Neuronal stem cell (in vitro differentiated cells): ENCODE measurements at regions not wholly inside any gene's neighbourhood (a gene's known extent, or its start where the extent isn't known, plus 50 kb on each side); places are given as distances from the start of the nearest gene placed in this dataset.

Experiments
- DNase-seq: peaks from one replicate; pipeline ENCODE4 v3.0.0-alpha.2; 2013; ENCODE audit warnings: low spot score
- H2AFZ ChIP-seq: one replicate; pipeline ENCODE4 v1.6.1; 2013; ENCODE audit warnings: mild to moderate bottlenecking, low read length, inconsistent platforms
- H2AK5ac ChIP-seq: 2 replicates; pipeline ENCODE4 v1.6.1; 2013; ENCODE audit warnings: low read depth, mild to moderate bottlenecking, inconsistent platforms, low read length, moderate library complexity, mixed read lengths
- H2BK120ac ChIP-seq: 2 replicates; pipeline ENCODE4 v1.6.1; 2013; ENCODE audit warnings: low read depth, mild to moderate bottlenecking, inconsistent platforms, low read length, moderate library complexity, mixed read lengths
- H2BK12ac ChIP-seq: one replicate; pipeline ENCODE4 v1.6.1; 2013; ENCODE audit warnings: low read length, inconsistent platforms
- H2BK15ac ChIP-seq: 2 replicates; pipeline ENCODE4 v1.6.1; 2013; ENCODE audit warnings: mild to moderate bottlenecking, low read length, inconsistent platforms, mixed read lengths
- H2BK5ac ChIP-seq: one replicate; pipeline ENCODE4 v1.6.1; 2013; ENCODE audit warnings: inconsistent platforms, mild to moderate bottlenecking, low read length, moderate library complexity
- H3K14ac ChIP-seq: one replicate; pipeline ENCODE4 v1.6.1; 2013; ENCODE audit warnings: low read length, inconsistent platforms
- H3K18ac ChIP-seq: 2 replicates; pipeline ENCODE4 v1.6.1; 2013; ENCODE audit warnings: low read length, inconsistent platforms
- H3K23ac ChIP-seq: 2 replicates; pipeline ENCODE4 v1.6.1; 2013; ENCODE audit warnings: low read depth, mild to moderate bottlenecking, mixed read lengths, low read length, inconsistent platforms; ENCODE audit not compliant: poor library complexity
- H3K27ac ChIP-seq: replicated peaks from 3 replicates; pipeline ENCODE4 v1.5.1; 2013; ENCODE audit warnings: low read length, inconsistent platforms
- H3K27me3 ChIP-seq, 3 experiments: 2 replicates each; pipeline ENCODE4 v1.6.1; 2013; ENCODE audit warnings: low read length in 3 of 3, mild to moderate bottlenecking in 2 of 3, inconsistent platforms in 1 of 3, low read depth in 1 of 3, mixed read lengths in 1 of 3, moderate library complexity in 1 of 3; ENCODE audit not compliant: control insufficient read depth in 3 of 3, insufficient read depth in 3 of 3
- H3K36me3 ChIP-seq, 2 donors: replicated peaks in 1 of 2; 2 replicates each; pipeline ENCODE4 v1.6.1; 2013; ENCODE audit warnings: low read length in 2 of 2; ENCODE audit not compliant: control insufficient read depth in 2 of 2, insufficient read depth in 2 of 2
- H3K4ac ChIP-seq: 2 replicates; pipeline ENCODE4 v1.6.1; 2013; ENCODE audit warnings: inconsistent platforms, mild to moderate bottlenecking, low read length, moderate library complexity
- H3K4me1 ChIP-seq, 2 donors: 1 replicate in 1 of 2; 2 replicates in 1 of 2; pipeline ENCODE4 v1.6.1; 2013; ENCODE audit warnings: low read length in 2 of 2, low read depth in 1 of 2; ENCODE audit not compliant: control insufficient read depth in 2 of 2, insufficient read depth in 1 of 2
- H3K4me2 ChIP-seq: one replicate; pipeline ENCODE4 v1.6.1; 2013; ENCODE audit warnings: mild to moderate bottlenecking, low read length, inconsistent platforms; ENCODE audit not compliant: insufficient read depth, poor library complexity, severe bottlenecking
- H3K4me3 ChIP-seq, 2 donors: 2 replicates each; pipeline ENCODE4 v1.5.1; 2013; ENCODE audit warnings: low read length in 2 of 2, mild to moderate bottlenecking in 2 of 2, inconsistent platforms in 1 of 2, moderate library complexity in 1 of 2
- H3K79me1 ChIP-seq: one replicate; pipeline ENCODE4 v1.6.1; 2013; ENCODE audit warnings: low read depth, mild to moderate bottlenecking, inconsistent platforms, low read length, moderate library complexity
- H3K9ac ChIP-seq: one replicate; pipeline ENCODE4 v1.6.1; 2013; ENCODE audit warnings: mild to moderate bottlenecking, low read depth, low read length, inconsistent platforms; ENCODE audit not compliant: poor library complexity
- H3K9me3 ChIP-seq, 2 donors: replicated peaks in 1 of 2; 2 replicates each; pipeline versions ENCODE3 to v1.6.1; 2013; ENCODE audit warnings: low read length in 2 of 2, mild to moderate bottlenecking in 2 of 2, inconsistent platforms in 1 of 2, low read depth in 1 of 2, mixed read lengths in 1 of 2, moderate library complexity in 1 of 2; ENCODE audit not compliant: control insufficient read depth in 2 of 2, insufficient read depth in 1 of 2
- H4K8ac ChIP-seq: one replicate; pipeline ENCODE4 v1.6.1; 2013; ENCODE audit warnings: low read depth, mild to moderate bottlenecking, inconsistent platforms, low read length, moderate library complexity
- H4K91ac ChIP-seq: one replicate; pipeline ENCODE4 v1.6.1; 2013; ENCODE audit warnings: low read length, low read depth, mild to moderate bottlenecking, inconsistent platforms; ENCODE audit not compliant: poor library complexity
- WGBS, 2 donors: extraction: QIAGEN DNeasy Blood & Tissue Kit; methylation state at CpG; one replicate each; pipeline ENCODE4 v1.1.7; 2013; ENCODE audit warnings: missing lambda C conversion rate in 2 of 2, mixed read lengths in 1 of 2; ENCODE audit not compliant: insufficient read length in 2 of 2, insufficient replicate concordance in 1 of 2; ENCODE audit errors: extremely low coverage in 2 of 2; 5-methylcytosine and 5-hydroxymethylcytosine counted together

DNA sequence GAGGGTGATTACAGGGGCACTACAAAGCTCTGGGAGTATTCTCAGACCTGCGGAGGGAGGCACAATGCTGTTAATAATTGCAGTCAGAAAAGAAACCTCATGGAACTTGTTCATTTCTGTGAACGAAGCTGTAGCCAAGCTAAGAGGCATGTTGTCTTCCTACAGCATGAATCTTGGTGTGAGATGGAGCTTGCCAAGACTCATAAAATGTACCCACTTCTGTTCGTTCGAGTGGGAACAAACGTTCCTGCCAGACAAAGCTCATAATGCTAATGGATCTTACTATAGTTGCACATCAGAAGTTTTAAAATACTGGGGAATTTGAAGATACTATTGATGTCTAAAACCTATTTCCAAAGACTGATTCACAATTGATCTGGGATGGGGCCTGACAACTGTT, 489.1 kb downstream of the ZEB2 start:
- Histone ChIP-seq H2BK15ac (no peak overlapping the region), H3K23ac (no peak overlapping the region), H3K4me1 (no peaks in the 10 kb centered on the region), H3K9me3 (no peaks in the 10 kb centered on the region), H4K91ac (no peak overlapping the region), H3K27me3 (no peaks in the 10 kb centered on the region), H3K9ac (no peak overlapping the region), H4K8ac (no peak overlapping the region), H2BK12ac (no peak overlapping the region), H3K36me3 (no peaks in the 10 kb centered on the region), H3K18ac (no peak overlapping the region), H3K27ac (no peak overlapping the region), H3K79me1 (no peaks in the 10 kb centered on the region), H3K4me2 (no peak overlapping the region), H2BK120ac (no peak overlapping the region), H3K14ac (no peak overlapping the region), H3K4me3 (no peak overlapping the region), H3K4ac (no peak overlapping the region), H2AFZ (no peak overlapping the region), H2BK5ac (no peak overlapping the region), H2AK5ac (no peak overlapping the region)
- no CpG with 5 or more reads among the region's 5 CpGs for WGBS, 2 donors
- DNase-seq: no peak

GRCh38 chr2:144027593-144027992, 492.3 kb downstream of the ZEB2 start:
- no CpG with 5 or more reads among the region's 4 CpGs for WGBS, 2 donors
- H2BK5ac ChIP-seq: no peak overlapping the region
- no peak overlapping the region for H3K14ac ChIP-seq
- H3K4me3 ChIP-seq: no peak overlapping the region
- H4K91ac ChIP-seq: no peak overlapping the region
- no peaks in the 10 kb centered on the region for H3K36me3 ChIP-seq
- H3K9ac ChIP-seq: no peak overlapping the region
- no peaks in the 10 kb centered on the region for H3K9me3 ChIP-seq
- H3K4me1 ChIP-seq: no peaks in the 10 kb centered on the region
- H3K23ac ChIP-seq: no peak overlapping the region
- no peaks in the 10 kb centered on the region for H3K27me3 ChIP-seq
- no peak overlapping the region for H3K27ac ChIP-seq
- H2AK5ac ChIP-seq: no peak overlapping the region
- no peak for DNase-seq
- H3K4ac ChIP-seq: no peak overlapping the region
- H4K8ac ChIP-seq: no peak overlapping the region
- no peak overlapping the region for H2BK120ac ChIP-seq
- no peak overlapping the region for H2BK15ac ChIP-seq
- no peak overlapping the region for H3K4me2 ChIP-seq
- no peaks in the 10 kb centered on the region for H3K79me1 ChIP-seq
- no peak overlapping the region for H2AFZ ChIP-seq
- H3K18ac ChIP-seq: no peak overlapping the region
- H2BK12ac ChIP-seq: no peak overlapping the region

- H4K8ac ChIP-seq: no peak overlapping the region
- WGBS, 2 donors: no CpG with 5 or more reads among the region's 1 CpG
Measured at GRCh38 chr2:144026753-144027152, 493.2 kb downstream of the ZEB2 start.

DNA sequence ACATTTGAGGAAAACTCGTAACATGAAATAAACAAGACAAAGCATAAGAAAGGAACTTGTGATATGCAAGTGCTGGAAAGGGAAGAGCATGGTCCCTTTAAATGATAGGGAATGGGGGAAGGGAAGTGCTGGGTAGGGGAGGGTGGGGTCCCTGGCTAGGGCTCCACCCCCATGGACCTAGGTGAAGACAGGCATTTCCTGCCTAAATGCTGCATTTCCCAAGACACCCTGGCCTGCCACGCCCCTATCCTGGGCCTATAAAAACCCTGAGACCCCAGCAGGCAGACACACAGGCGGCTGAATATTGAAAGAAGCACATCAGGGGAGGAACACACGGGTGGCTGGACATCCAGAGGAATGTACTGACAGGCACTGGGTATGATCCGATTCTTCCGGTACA, 499.9 kb downstream of the ZEB2 start:
- no peak overlapping the region for H2BK120ac ChIP-seq
- H4K8ac ChIP-seq: no peak overlapping the region
- H3K4me1 ChIP-seq: no peaks in the 10 kb centered on the region
- H2BK5ac ChIP-seq: no peak overlapping the region
- no peak overlapping the region for H3K4me3 ChIP-seq
- H3K9ac ChIP-seq: no peak overlapping the region
- H3K79me1 ChIP-seq: no peaks in the 10 kb centered on the region
- DNase-seq: no peak
- H3K14ac ChIP-seq: no peak overlapping the region
- no peak overlapping the region for H3K4ac ChIP-seq
- no peak overlapping the region for H2AFZ ChIP-seq
- no peak overlapping the region for H3K18ac ChIP-seq
- no peaks in the 10 kb centered on the region for H3K27me3 ChIP-seq
- no peak overlapping the region for H3K23ac ChIP-seq
- no peak overlapping the region for H2BK12ac ChIP-seq
- no CpG with 5 or more reads among the region's 6 CpGs for WGBS, 2 donors
- no peak overlapping the region for H2AK5ac ChIP-seq
- peaks cover 0 to 5% of the 10 kb centered on the region in 2 donors for H3K9me3 ChIP-seq
- no peak overlapping the region for H2BK15ac ChIP-seq
- H3K4me2 ChIP-seq: no peak overlapping the region
- no peak overlapping the region for H3K27ac ChIP-seq
- no peaks in the 10 kb centered on the region for H3K36me3 ChIP-seq
- no peak overlapping the region for H4K91ac ChIP-seq

More at GRCh38 chr2:144026753-144027152, 493.2 kb downstream of the ZEB2 start:
- H3K23ac ChIP-seq: no peak overlapping the region
- no peak overlapping the region for H2BK120ac ChIP-seq
- no peak overlapping the region for H3K27ac ChIP-seq
- no peaks in the 10 kb centered on the region for H3K27me3 ChIP-seq
- no peak overlapping the region for H2AK5ac ChIP-seq
- H2BK15ac ChIP-seq: no peak overlapping the region
- DNase-seq: no peak
- H3K18ac ChIP-seq: no peak overlapping the region
- H2BK12ac ChIP-seq: no peak overlapping the region
- no peak overlapping the region for H4K91ac ChIP-seq
- no peak overlapping the region for H3K4me2 ChIP-seq
- H2BK5ac ChIP-seq: no peak overlapping the region
- H3K4me3 ChIP-seq: no peak overlapping the region
- no peaks in the 10 kb centered on the region for H3K4me1 ChIP-seq
- H3K4ac ChIP-seq: no peak overlapping the region
- H3K79me1 ChIP-seq: no peaks in the 10 kb centered on the region
- H2AFZ ChIP-seq: no peak overlapping the region
- H3K9me3 ChIP-seq: peaks cover 0 to 5% of the 10 kb centered on the region in 2 donors
- no peaks in the 10 kb centered on the region for H3K36me3 ChIP-seq
- no peak overlapping the region for H3K9ac ChIP-seq
- H3K14ac ChIP-seq: no peak overlapping the region
